ENCODE measurements at regions not wholly inside any gene's neighbourhood (a gene's known extent, or its start where the extent isn't known, plus 50 kb on each side); places are given as distances from the start of the nearest gene placed in this dataset.

GRCh38 chr4:137663251-137664045 lies 131.2 kb upstream of the PCDH18 start:
- H3K4me3 ChIP-seq (ENCODE audit: low read length in 3 of 3): no peak overlapping the region
- DNase-seq (peak; percentile 32 to 81 (median 52)), FAIRE-seq (no peak)
- no peak for TF ChIP-seq CTCF (IDR thresholded peaks at IDR 0.05; ENCODE audit: borderline replicate concordance, extremely low read depth, insufficient read depth)
- intact Hi-C loops (cut with DNase I): no loop called here
- H3K27me3 ChIP-seq (ENCODE audit: control insufficient read depth, insufficient read depth, low read length): no peaks in the 10 kb centered on the region
- H3K27ac ChIP-seq (ENCODE audit: low read depth in 2 of 2, low read length in 2 of 2): no peak overlapping the region
- H3K36me3 ChIP-seq (ENCODE audit: control insufficient read depth in 2 of 3, insufficient read depth in 3 of 3, low read length in 3 of 3): no peaks in the 10 kb centered on the region
- H3K9ac ChIP-seq (ENCODE audit: low read length in 3 of 3): no peak overlapping the region
- peaks cover 0 to 4% (median 0%) of the 10 kb centered on the region in 3 donors for H3K9me3 ChIP-seq (ENCODE audit: control insufficient read depth in 2 of 3, insufficient read depth in 1 of 3, low read length in 3 of 3)
- H3K4me1 ChIP-seq (ENCODE audit: control insufficient read depth in 2 of 3, insufficient read depth in 2 of 3, low read depth in 1 of 3, low read length in 3 of 3): peaks cover 0 to 2% (median 0%) of the 10 kb centered on the region in 3 donors

- Histone ChIP-seq H3K9me3 (ENCODE audit: control insufficient read depth in 2 of 3, insufficient read depth in 1 of 3, low read length in 3 of 3) (peaks cover 0 to 4% (median 0%) of the 10 kb centered on the region in 3 donors), H3K9ac (ENCODE audit: low read length in 3 of 3) (no peak overlapping the region), H3K4me3 (ENCODE audit: low read length in 3 of 3) (no peak overlapping the region), H3K27me3 (ENCODE audit: control insufficient read depth, insufficient read depth, low read length) (no peaks in the 10 kb centered on the region), H3K4me1 (ENCODE audit: control insufficient read depth in 2 of 3, insufficient read depth in 2 of 3, low read depth in 1 of 3, low read length in 3 of 3) (peaks cover 0 to 2% (median 0%) of the 10 kb centered on the region in 3 donors), H3K27ac (ENCODE audit: low read depth in 2 of 2, low read length in 2 of 2) (no peak overlapping the region), H3K36me3 (ENCODE audit: control insufficient read depth in 2 of 3, insufficient read depth in 3 of 3, low read length in 3 of 3) (no peaks in the 10 kb centered on the region)
- intact Hi-C loops (cut with DNase I): no loop called here
- no peak for TF ChIP-seq CTCF (IDR thresholded peaks at IDR 0.05; ENCODE audit: borderline replicate concordance, extremely low read depth, insufficient read depth)
- DNase-seq (no peak), FAIRE-seq (no peak)
These were observed 129.4 kb upstream of the PCDH18 start for GRCh38 chr4:137661693-137662092.

GRCh38 chr4:137660211-137660610 lies 127.9 kb upstream of the PCDH18 start:
- no peaks in the 10 kb centered on the region for H3K27me3 ChIP-seq (ENCODE audit: control insufficient read depth, insufficient read depth, low read length)
- no peak overlapping the region for H3K9ac ChIP-seq (ENCODE audit: low read length in 3 of 3)
- no peak for DNase-seq
- no peak for TF ChIP-seq CTCF (IDR thresholded peaks at IDR 0.05; ENCODE audit: borderline replicate concordance, extremely low read depth, insufficient read depth)
- no peak overlapping the region for H3K27ac ChIP-seq (ENCODE audit: low read depth in 2 of 2, low read length in 2 of 2)
- H3K9me3 ChIP-seq (ENCODE audit: control insufficient read depth in 2 of 3, insufficient read depth in 1 of 3, low read length in 3 of 3): peaks cover 0 to 4% (median 0%) of the 10 kb centered on the region in 3 donors
- intact Hi-C loops (cut with DNase I): no loop called here
- H3K36me3 ChIP-seq (ENCODE audit: control insufficient read depth in 2 of 3, insufficient read depth in 3 of 3, low read length in 3 of 3): no peaks in the 10 kb centered on the region
- FAIRE-seq: no peak
- no peak overlapping the region for H3K4me3 ChIP-seq (ENCODE audit: low read length in 3 of 3)
- peaks cover 0 to 2% (median 0%) of the 10 kb centered on the region in 3 donors for H3K4me1 ChIP-seq (ENCODE audit: control insufficient read depth in 2 of 3, insufficient read depth in 2 of 3, low read depth in 1 of 3, low read length in 3 of 3)

All from kidney (tissue), 13 donors.